GM20000 (cell line): ENCODE measurements at regions not wholly inside any gene's neighbourhood (a gene's known extent, or its start where the extent isn't known, plus 50 kb on each side); places are given as distances from the start of the nearest gene placed in this dataset.

Source experiments
- DNase-seq: peaks from one replicate; pipeline ENCODE4 v3.0.0; 2012; ENCODE audit warnings: low spot score
- CTCF ChIP-seq: IDR thresholded peaks from 2 replicates; pipeline ENCODE4 v1.5.1; 2012; ENCODE audit warnings: mild to moderate bottlenecking, control low read depth; ENCODE audit errors: extremely low read depth, missing control alignments

GRCh38 chr1:87702455-87702854, 373.8 kb downstream of the LMO4 start:
- DNase-seq: no peak
- TF ChIP-seq CTCF: no peak

- no peak for TF ChIP-seq CTCF
- DNase-seq: no peak
Observed at GRCh38 chr1:87705233-87705632, 376.6 kb downstream of the LMO4 start.

- no peak for DNase-seq
- no peak for TF ChIP-seq CTCF
Observed at GRCh38 chr1:87706203-87706602, 377.5 kb downstream of the LMO4 start.

- TF ChIP-seq CTCF: no peak
- no peak for DNase-seq
Observed at GRCh38 chr1:87706779-87707228, 378.1 kb downstream of the LMO4 start.

GRCh38 chr1:87707411-87707810, 378.7 kb downstream of the LMO4 start:
- no peak for DNase-seq
- no peak for TF ChIP-seq CTCF

GRCh38 chr1:87712261-87713010, 383.8 kb downstream of the LMO4 start:
- TF ChIP-seq CTCF: no peak
- DNase-seq: no peak

GRCh38 chr1:87714278-87714677, 385.6 kb downstream of the LMO4 start:
- no peak for TF ChIP-seq CTCF
- no peak for DNase-seq
